GM18873 (cell line): ENCODE measurements at regions not wholly inside any gene's neighbourhood (a gene's known extent, or its start where the extent isn't known, plus 50 kb on each side); places are given as distances from the start of the nearest gene placed in this dataset.
"Not testable (repeated sequence)": the region's sequence is repeated elsewhere in the genome, so short reads cannot be mapped to it uniquely, and the experiment has no call there.

Experiments used
- ATAC-seq: cut with Tn5 transposase; IDR thresholded peaks from one replicate; pipeline ENCODE4 v1.9.1; 2021; ENCODE audit warnings: mild to moderate bottlenecking, moderate library complexity, moderate number of reproducible peaks; ENCODE audit not compliant: unreplicated experiment, low FRiP score

GRCh38 chr4:85094735-85095134 lies 128.2 kb upstream of the WDFY3 start:
- no peak for ATAC-seq

GRCh38 chr4:85102606-85103005 lies 136.1 kb upstream of the WDFY3 start:
- ATAC-seq: no peak

GRCh38 chr4:85106166-85106565 lies 139.7 kb upstream of the WDFY3 start:
- no peak for ATAC-seq

GRCh38 chr4:85106805-85107336 lies 140.4 kb upstream of the WDFY3 start:
- ATAC-seq: no peak

- no peak for ATAC-seq
Observed at GRCh38 chr4:85107553-85107952, 141.1 kb upstream of the WDFY3 start.

GRCh38 chr4:85113706-85114105 lies 147.2 kb upstream of the WDFY3 start:
- no peak for ATAC-seq

- ATAC-seq: no peak
Observed at GRCh38 chr4:85114526-85114925, 148.0 kb upstream of the WDFY3 start.

- ATAC-seq: no peak
Observed at GRCh38 chr4:85116008-85116407, 149.5 kb upstream of the WDFY3 start.

GRCh38 chr4:85125688-85126087 lies 159.2 kb upstream of the WDFY3 start:
- no peak for ATAC-seq

- ATAC-seq: no peak
Observed at GRCh38 chr4:85126991-85127591, 160.6 kb upstream of the WDFY3 start.

GRCh38 chr4:85127653-85128052 lies 161.2 kb upstream of the WDFY3 start:
- ATAC-seq: peak; percentile 75

GRCh38 chr4:85128246-85129204 lies 162.0 kb upstream of the WDFY3 start:
- no peak for ATAC-seq

- not testable (repeated sequence) for ATAC-seq
Observed at GRCh38 chr4:85129354-85130125, 163.1 kb upstream of the WDFY3 start.

- ATAC-seq: no peak
Observed at GRCh38 chr4:85132117-85132516, 165.6 kb upstream of the WDFY3 start.

GRCh38 chr4:85132570-85132969 lies 166.1 kb upstream of the WDFY3 start:
- ATAC-seq: no peak

- ATAC-seq: not testable (repeated sequence)
Observed at GRCh38 chr4:85139749-85140148, 173.3 kb upstream of the WDFY3 start.

- ATAC-seq: no peak
Observed at GRCh38 chr4:85142451-85142850, 176.0 kb upstream of the WDFY3 start.

- peak; percentile 86 for ATAC-seq
Observed at GRCh38 chr4:85147481-85148076, 181.1 kb upstream of the WDFY3 start.

GRCh38 chr4:85149676-85150075 lies 183.2 kb upstream of the WDFY3 start:
- ATAC-seq: no peak

GRCh38 chr4:85151371-85151770 lies 184.9 kb upstream of the WDFY3 start:
- no peak for ATAC-seq
